ENCODE measurements at regions not wholly inside any gene's neighbourhood (a gene's known extent, or its start where the extent isn't known, plus 50 kb on each side); places are given as distances from the start of the nearest gene placed in this dataset.

GRCh38 chr2:17299891-17300540, 218.2 kb downstream of the RAD51AP2 start:
- H3K4me1 ChIP-seq, result no peaks in the 10 kb centered on the region
- no peaks in the 10 kb centered on the region for H3K9me3 ChIP-seq
- intact Hi-C loops (cut with DNase I; ENCODE audit: low total_unique reads), result loop anchor here (10.0 kb wide), 1 partner anchor 525 kb away; no protein-coding TSS in a partner anchor
- no peak overlapping the region for H3K4me3 ChIP-seq
- DNase-seq, result no peak
- TF ChIP-seq POLR2AphosphoS5 (IDR thresholded peaks at IDR 0.05), result no peak
- TF ChIP-seq POLR2A (IDR thresholded peaks at IDR 0.05), result no peak
- TF ChIP-seq CTCF (IDR thresholded peaks at IDR 0.05), result no peak
- no peak for TF ChIP-seq EP300 (IDR thresholded peaks at IDR 0.05)
- H3K27me3 ChIP-seq, result no peaks in the 10 kb centered on the region
- no peaks in the 10 kb centered on the region for H3K36me3 ChIP-seq
- H3K27ac ChIP-seq, result no peak overlapping the region

- no peaks in the 10 kb centered on the region for H3K36me3 ChIP-seq
- 74 to 84% (median 79%) methylated on average over 2 of the region's 2 CpGs for WGBS, 5 donors
- intact Hi-C loops (cut with DNase I; ENCODE audit: low total_unique reads), result no loop called here
- no peak overlapping the region for H3K4me3 ChIP-seq
- TF ChIP-seq CTCF (IDR thresholded peaks at IDR 0.05) (no peak), EP300 (IDR thresholded peaks at IDR 0.05) (no peak), POLR2AphosphoS5 (IDR thresholded peaks at IDR 0.05) (no peak), POLR2A (IDR thresholded peaks at IDR 0.05) (no peak)
- no peaks in the 10 kb centered on the region for H3K9me3 ChIP-seq
- H3K4me1 ChIP-seq, result no peaks in the 10 kb centered on the region
- H3K27me3 ChIP-seq, result no peaks in the 10 kb centered on the region
- no peak overlapping the region for H3K27ac ChIP-seq
- DNase-seq, result no peak
Measured at GRCh38 chr2:17298453-17298852, 219.8 kb downstream of the RAD51AP2 start.

GRCh38 chr2:17296686-17297085, 221.6 kb downstream of the RAD51AP2 start:
- Histone ChIP-seq H3K9me3 (no peaks in the 10 kb centered on the region), H3K36me3 (no peaks in the 10 kb centered on the region), H3K27ac (no peak overlapping the region), H3K27me3 (no peaks in the 10 kb centered on the region), H3K4me1 (no peaks in the 10 kb centered on the region), H3K4me3 (no peak overlapping the region)
- DNase-seq, result no peak
- no peak for TF ChIP-seq EP300 (IDR thresholded peaks at IDR 0.05)
- TF ChIP-seq POLR2A (IDR thresholded peaks at IDR 0.05), result no peak
- intact Hi-C loops (cut with DNase I; ENCODE audit: low total_unique reads), result no loop called here

GRCh38 chr2:17289669-17290068, 228.6 kb downstream of the RAD51AP2 start:
- H3K4me1 ChIP-seq, result no peaks in the 10 kb centered on the region
- intact Hi-C loops (cut with DNase I; ENCODE audit: low total_unique reads), result no loop called here
- no peak for TF ChIP-seq POLR2A (IDR thresholded peaks at IDR 0.05)
- TF ChIP-seq EP300 (IDR thresholded peaks at IDR 0.05), result no peak
- TF ChIP-seq POLR2AphosphoS5 (IDR thresholded peaks at IDR 0.05), result no peak
- TF ChIP-seq CTCF (IDR thresholded peaks at IDR 0.05), result no peak
- WGBS, 5 donors, result 72 to 95% (median 74%) methylated on average over 3 of the region's 3 CpGs
- no peak overlapping the region for H3K27ac ChIP-seq
- no peaks in the 10 kb centered on the region for H3K9me3 ChIP-seq
- DNase-seq, result no peak
- no peaks in the 10 kb centered on the region for H3K36me3 ChIP-seq
- no peak overlapping the region for H3K4me3 ChIP-seq
- no peaks in the 10 kb centered on the region for H3K27me3 ChIP-seq

- Histone ChIP-seq H3K27ac (no peak overlapping the region), H3K9me3 (no peaks in the 10 kb centered on the region), H3K4me3 (no peak overlapping the region), H3K4me1 (no peaks in the 10 kb centered on the region), H3K36me3 (no peaks in the 10 kb centered on the region), H3K27me3 (no peaks in the 10 kb centered on the region)
- no peak for DNase-seq
- TF ChIP-seq POLR2A (IDR thresholded peaks at IDR 0.05) (no peak), CTCF (IDR thresholded peaks at IDR 0.05) (no peak), POLR2AphosphoS5 (IDR thresholded peaks at IDR 0.05) (no peak), EP300 (IDR thresholded peaks at IDR 0.05) (no peak)
- 41 to 86% (median 78%) methylated on average over 1 of the region's 1 CpG for WGBS, 5 donors
- intact Hi-C loops (cut with DNase I; ENCODE audit: low total_unique reads), result no loop called here
Measured at GRCh38 chr2:17287183-17287582, 231.1 kb downstream of the RAD51AP2 start.

Data from stomach (tissue), 8 donors.